Left forelimb (tissue), 1 donor: ENCODE measurements at regions not wholly inside any gene's neighbourhood (a gene's known extent, or its start where the extent isn't known, plus 50 kb on each side); places are given as distances from the start of the nearest gene placed in this dataset.

Experiments
- DNase-seq: peaks from one replicate; pipeline ENCODE4 v3.0.0-alpha.2; 2018; ENCODE audit warnings: low spot score

GRCh38 chr3:30069056-30069455 is 537.3 kb upstream of the TGFBR2 start:
- DNase-seq: no peak

GRCh38 chr3:30073040-30073439 is 533.4 kb upstream of the TGFBR2 start:
- DNase-seq: no peak

GRCh38 chr3:30073622-30074021 is 532.8 kb upstream of the TGFBR2 start:
- DNase-seq: no peak

- DNase-seq: no peak
Measured at GRCh38 chr3:30075514-30075913, 530.9 kb upstream of the TGFBR2 start.

- DNase-seq: no peak
Measured at GRCh38 chr3:30076899-30077298, 529.5 kb upstream of the TGFBR2 start.

GRCh38 chr3:30077746-30078145 is 528.7 kb upstream of the TGFBR2 start:
- DNase-seq: no peak

- DNase-seq: no peak
Measured at GRCh38 chr3:30078736-30079135, 527.7 kb upstream of the TGFBR2 start.

GRCh38 chr3:30081904-30082303 is 524.5 kb upstream of the TGFBR2 start:
- DNase-seq: no peak

GRCh38 chr3:30082652-30083051 is 523.7 kb upstream of the TGFBR2 start:
- no peak for DNase-seq

GRCh38 chr3:30083315-30083714 is 523.1 kb upstream of the TGFBR2 start:
- DNase-seq: no peak

- no peak for DNase-seq
Measured at GRCh38 chr3:30084316-30084715, 522.1 kb upstream of the TGFBR2 start.

- no peak for DNase-seq
Measured at GRCh38 chr3:30084971-30085403, 521.4 kb upstream of the TGFBR2 start.

GRCh38 chr3:30085486-30085885 is 520.9 kb upstream of the TGFBR2 start:
- no peak for DNase-seq

GRCh38 chr3:30091686-30092085 is 514.7 kb upstream of the TGFBR2 start:
- no peak for DNase-seq

GRCh38 chr3:30097022-30097650 is 509.3 kb upstream of the TGFBR2 start:
- DNase-seq: no peak

GRCh38 chr3:30098243-30098642 is 508.2 kb upstream of the TGFBR2 start:
- DNase-seq: no peak

GRCh38 chr3:30098653-30099455 is 507.5 kb upstream of the TGFBR2 start:
- DNase-seq: no peak

GRCh38 chr3:30102356-30102755 is 504.0 kb upstream of the TGFBR2 start:
- no peak for DNase-seq

GRCh38 chr3:30103186-30103585 is 503.2 kb upstream of the TGFBR2 start:
- no peak for DNase-seq

- DNase-seq: no peak
Measured at GRCh38 chr3:30107531-30107930, 498.9 kb upstream of the TGFBR2 start.

- no peak for DNase-seq
Measured at GRCh38 chr3:30112411-30112810, 494.0 kb upstream of the TGFBR2 start.

GRCh38 chr3:30112902-30113484 is 493.4 kb upstream of the TGFBR2 start:
- DNase-seq: no peak

- no peak for DNase-seq
Measured at GRCh38 chr3:30113906-30114305, 492.5 kb upstream of the TGFBR2 start.
